ENCODE measurements at regions not wholly inside any gene's neighbourhood (a gene's known extent, or its start where the extent isn't known, plus 50 kb on each side); places are given as distances from the start of the nearest gene placed in this dataset.

DNA sequence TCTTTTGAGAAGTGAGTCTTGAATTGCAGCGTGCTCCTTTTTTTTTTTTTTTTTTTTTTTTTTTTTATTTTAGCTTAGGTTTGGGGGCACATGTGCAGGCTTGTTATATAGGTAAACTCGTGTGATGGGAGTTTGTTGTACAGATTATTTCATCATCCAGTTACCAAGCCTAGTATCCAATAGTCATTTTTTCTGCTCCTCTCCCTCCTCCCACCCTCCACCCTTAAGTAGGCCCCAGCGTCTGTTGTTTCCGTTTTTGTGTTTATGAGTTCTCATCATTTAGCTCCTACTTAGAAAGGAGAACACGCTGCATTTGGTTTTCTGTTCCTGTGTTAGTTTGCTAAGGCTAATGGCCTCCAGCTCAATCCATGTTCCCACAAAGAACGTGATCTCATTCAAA is 81.3 kb upstream of the TSPAN5 start:
- Histone ChIP-seq H3K27me3 (ENCODE audit: control insufficient read depth, insufficient read depth, low read length) (no peaks in the 10 kb centered on the region), H3K9me3 (ENCODE audit: control insufficient read depth in 2 of 3, insufficient read depth in 1 of 3, low read length in 3 of 3) (no peaks in the 10 kb centered on the region), H3K4me1 (ENCODE audit: control insufficient read depth in 2 of 3, insufficient read depth in 2 of 3, low read depth in 1 of 3, low read length in 3 of 3) (no peaks in the 10 kb centered on the region), H3K4me3 (ENCODE audit: low read length in 3 of 3) (no peak overlapping the region), H3K36me3 (ENCODE audit: control insufficient read depth in 2 of 3, insufficient read depth in 3 of 3, low read length in 3 of 3) (no peaks in the 10 kb centered on the region), H3K9ac (ENCODE audit: low read length in 3 of 3) (no peak overlapping the region), H3K27ac (ENCODE audit: low read depth in 2 of 2, low read length in 2 of 2) (no peak overlapping the region)
- TF ChIP-seq, protein P1, sequence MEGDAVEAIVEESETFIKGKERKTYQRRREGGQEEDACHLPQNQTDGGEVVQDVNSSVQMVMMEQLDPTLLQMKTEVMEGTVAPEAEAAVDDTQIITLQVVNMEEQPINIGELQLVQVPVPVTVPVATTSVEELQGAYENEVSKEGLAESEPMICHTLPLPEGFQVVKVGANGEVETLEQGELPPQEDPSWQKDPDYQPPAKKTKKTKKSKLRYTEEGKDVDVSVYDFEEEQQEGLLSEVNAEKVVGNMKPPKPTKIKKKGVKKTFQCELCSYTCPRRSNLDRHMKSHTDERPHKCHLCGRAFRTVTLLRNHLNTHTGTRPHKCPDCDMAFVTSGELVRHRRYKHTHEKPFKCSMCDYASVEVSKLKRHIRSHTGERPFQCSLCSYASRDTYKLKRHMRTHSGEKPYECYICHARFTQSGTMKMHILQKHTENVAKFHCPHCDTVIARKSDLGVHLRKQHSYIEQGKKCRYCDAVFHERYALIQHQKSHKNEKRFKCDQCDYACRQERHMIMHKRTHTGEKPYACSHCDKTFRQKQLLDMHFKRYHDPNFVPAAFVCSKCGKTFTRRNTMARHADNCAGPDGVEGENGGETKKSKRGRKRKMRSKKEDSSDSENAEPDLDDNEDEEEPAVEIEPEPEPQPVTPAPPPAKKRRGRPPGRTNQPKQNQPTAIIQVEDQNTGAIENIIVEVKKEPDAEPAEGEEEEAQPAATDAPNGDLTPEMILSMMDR (IDR thresholded peaks at IDR 0.05; ENCODE audit: borderline replicate concordance, extremely low read depth, insufficient read depth), result no peak
- FAIRE-seq (no peak), DNase-seq (no peak)
- intact Hi-C loops (cut with DNase I), result no loop called here

DNA sequence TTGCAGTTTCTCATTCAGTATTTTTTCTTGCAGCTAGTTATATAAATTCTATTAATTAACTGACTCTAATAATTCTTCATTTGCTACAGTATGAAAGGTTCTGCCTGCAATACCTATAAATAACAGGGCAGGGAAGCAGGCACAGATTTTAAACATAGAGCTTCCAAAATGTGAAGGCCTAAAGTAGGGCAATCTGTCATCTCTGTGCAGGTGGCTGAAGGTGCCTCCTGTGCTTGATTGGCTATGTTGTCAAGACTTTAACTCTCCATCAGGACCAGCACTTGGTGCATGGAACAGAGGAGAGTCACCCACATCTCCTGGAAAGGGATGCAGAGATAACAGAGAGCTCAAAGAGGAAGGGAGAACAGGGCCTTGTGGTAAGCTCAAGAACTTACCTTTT is 75.2 kb upstream of the TSPAN5 start:
- H3K4me1 ChIP-seq (ENCODE audit: control insufficient read depth in 2 of 3, insufficient read depth in 2 of 3, low read depth in 1 of 3, low read length in 3 of 3), result no peaks in the 10 kb centered on the region
- intact Hi-C loops (cut with DNase I), result no loop called here
- H3K36me3 ChIP-seq (ENCODE audit: control insufficient read depth in 2 of 3, insufficient read depth in 3 of 3, low read length in 3 of 3), result no peaks in the 10 kb centered on the region
- H3K27ac ChIP-seq (ENCODE audit: low read depth in 2 of 2, low read length in 2 of 2), result no peak overlapping the region
- no peak overlapping the region for H3K9ac ChIP-seq (ENCODE audit: low read length in 3 of 3)
- H3K9me3 ChIP-seq (ENCODE audit: control insufficient read depth in 2 of 3, insufficient read depth in 1 of 3, low read length in 3 of 3), result no peaks in the 10 kb centered on the region
- H3K4me3 ChIP-seq (ENCODE audit: low read length in 3 of 3), result no peak overlapping the region
- FAIRE-seq (no peak), DNase-seq (no peak)
- no peaks in the 10 kb centered on the region for H3K27me3 ChIP-seq (ENCODE audit: control insufficient read depth, insufficient read depth, low read length)
- TF ChIP-seq, protein P1 (IDR thresholded peaks at IDR 0.05; ENCODE audit: borderline replicate concordance, extremely low read depth, insufficient read depth), result no peak

DNA sequence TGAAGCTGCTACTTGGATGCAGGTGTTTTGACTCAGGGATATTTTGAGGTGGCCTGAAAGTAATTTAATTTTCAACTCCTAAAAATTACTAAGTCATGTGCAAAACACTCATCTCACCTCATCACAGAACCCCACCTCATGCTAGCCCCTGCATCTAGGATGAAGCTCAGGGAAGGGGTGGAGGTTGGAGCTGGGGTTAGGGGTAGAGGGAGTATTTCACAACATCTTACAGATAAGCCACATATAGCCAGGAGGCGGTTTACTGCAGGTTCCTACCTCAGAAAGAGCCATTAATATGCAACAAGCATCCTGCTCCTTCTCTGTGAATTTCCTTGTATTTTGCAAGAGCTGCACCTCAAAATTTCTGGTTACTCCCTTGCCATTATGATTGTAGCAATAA is 70.5 kb upstream of the TSPAN5 start:
- H3K4me1 ChIP-seq (ENCODE audit: control insufficient read depth in 2 of 3, insufficient read depth in 2 of 3, low read depth in 1 of 3, low read length in 3 of 3), result no peaks in the 10 kb centered on the region
- intact Hi-C loops (cut with DNase I), result no loop called here
- H3K4me3 ChIP-seq (ENCODE audit: low read length in 3 of 3), result no peak overlapping the region
- H3K27me3 ChIP-seq (ENCODE audit: control insufficient read depth, insufficient read depth, low read length), result no peaks in the 10 kb centered on the region
- no peak overlapping the region for H3K27ac ChIP-seq (ENCODE audit: low read depth in 2 of 2, low read length in 2 of 2)
- TF ChIP-seq, protein P1 (IDR thresholded peaks at IDR 0.05; ENCODE audit: borderline replicate concordance, extremely low read depth, insufficient read depth), result no peak
- DNase-seq, result no peak
- H3K9ac ChIP-seq (ENCODE audit: low read length in 3 of 3), result no peak overlapping the region
- no peaks in the 10 kb centered on the region for H3K9me3 ChIP-seq (ENCODE audit: control insufficient read depth in 2 of 3, insufficient read depth in 1 of 3, low read length in 3 of 3)
- no peaks in the 10 kb centered on the region for H3K36me3 ChIP-seq (ENCODE audit: control insufficient read depth in 2 of 3, insufficient read depth in 3 of 3, low read length in 3 of 3)
- no peak for FAIRE-seq

DNA sequence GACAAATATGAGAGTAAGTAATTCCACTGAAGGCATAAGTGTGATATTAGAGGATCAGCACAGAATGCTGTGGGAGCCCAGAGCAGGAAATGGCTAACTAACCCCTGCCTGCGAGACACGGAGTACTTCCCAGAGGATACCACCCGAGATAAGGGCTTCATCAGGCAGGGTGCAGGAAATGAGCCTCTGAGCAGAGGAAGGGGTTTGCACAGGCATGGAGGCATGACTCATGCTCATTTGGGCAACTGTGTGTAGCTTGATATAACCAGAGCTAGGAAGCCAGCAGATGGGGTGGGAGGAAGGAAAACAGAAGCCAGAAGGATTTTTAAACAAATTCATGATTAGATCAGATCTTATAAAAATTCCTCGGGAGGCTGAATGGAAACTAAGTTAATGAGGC is 70.0 kb upstream of the TSPAN5 start:
- Histone ChIP-seq H3K4me3 (ENCODE audit: low read length in 3 of 3) (no peak overlapping the region), H3K27me3 (ENCODE audit: control insufficient read depth, insufficient read depth, low read length) (no peaks in the 10 kb centered on the region), H3K9ac (ENCODE audit: low read length in 3 of 3) (no peak overlapping the region), H3K4me1 (ENCODE audit: control insufficient read depth in 2 of 3, insufficient read depth in 2 of 3, low read depth in 1 of 3, low read length in 3 of 3) (no peaks in the 10 kb centered on the region), H3K27ac (ENCODE audit: low read depth in 2 of 2, low read length in 2 of 2) (no peak overlapping the region), H3K9me3 (ENCODE audit: control insufficient read depth in 2 of 3, insufficient read depth in 1 of 3, low read length in 3 of 3) (no peaks in the 10 kb centered on the region), H3K36me3 (ENCODE audit: control insufficient read depth in 2 of 3, insufficient read depth in 3 of 3, low read length in 3 of 3) (no peaks in the 10 kb centered on the region)
- FAIRE-seq (no peak), DNase-seq (peak in 2 of 5 donors; percentile 11 to 27)
- intact Hi-C loops (cut with DNase I), result no loop called here
- TF ChIP-seq, protein P1 (IDR thresholded peaks at IDR 0.05; ENCODE audit: borderline replicate concordance, extremely low read depth, insufficient read depth), result no peak
